Suprapubic skin (tissue), 4 donors: ENCODE measurements at regions not wholly inside any gene's neighbourhood (a gene's known extent, or its start where the extent isn't known, plus 50 kb on each side); places are given as distances from the start of the nearest gene placed in this dataset.
"Not testable (repeated sequence)": the region's sequence is repeated elsewhere in the genome, so short reads cannot be mapped to it uniquely, and the experiment has no call there.

ENCODE experiments used
- DNase-seq, 2 donors: peaks; one replicate each; pipeline ENCODE4 v3.0.0-alpha.2; 2019; ENCODE audit warnings: low spot score in 2 of 2
- H3K27ac ChIP-seq: fragments of 200-600 bp; sonication (generic); one replicate; pipeline ENCODE4 v1.5.1; 2019
- H3K27me3 ChIP-seq: fragments of 200-600 bp; sonication (generic); one replicate; pipeline ENCODE4 v1.5.1; 2019
- H3K36me3 ChIP-seq: fragments of 200-600 bp; sonication (generic); one replicate; pipeline ENCODE4 v1.5.1; 2019
- H3K4me1 ChIP-seq: fragments of 200-600 bp; sonication (generic); one replicate; pipeline ENCODE4 v1.5.1; 2019
- H3K4me3 ChIP-seq: fragments of 200-600 bp; sonication (generic); one replicate; pipeline ENCODE4 v1.5.1; 2019; ENCODE audit warnings: mild to moderate bottlenecking
- H3K9me3 ChIP-seq: fragments of 200-600 bp; sonication (generic); one replicate; pipeline ENCODE4 v1.5.1; 2019
- EP300 ChIP-seq: sonication (generic); formaldehyde crosslinking; IDR thresholded peaks from one replicate; pipeline ENCODE4 v1.6.1; 2017; ENCODE audit warnings: antibody characterized with exemption
- POLR2A ChIP-seq, 2 donors: fragments of 450-650 bp; IDR thresholded peaks; one replicate each; pipeline ENCODE4 v1.6.1; 2017; ENCODE audit warnings: antibody characterized with exemption in 2 of 2, mild to moderate bottlenecking in 2 of 2, moderate library complexity in 2 of 2
- POLR2AphosphoS5 ChIP-seq, 3 donors: sonication (generic); formaldehyde crosslinking; IDR thresholded peaks; one replicate each; pipeline ENCODE4 v1.6.1; 2017; ENCODE audit warnings: antibody characterized with exemption in 3 of 3
- WGBS: methylation state at CpG from one replicate; pipeline ENCODE4 v1.1.5; 2018; 5-methylcytosine and 5-hydroxymethylcytosine counted together
- TF ChIP-seq, protein P1 (sequence below), 2 donors: fragments of 200-600 bp in 1 of 2; fragments of 450-650 bp in 1 of 2; sonication (generic) in 1 of 2; IDR thresholded peaks; one replicate each; pipeline ENCODE4 v1.5.1; 2016 to 2019; ENCODE audit warnings: antibody characterized with exemption in 2 of 2, mild to moderate bottlenecking in 1 of 2, moderate library complexity in 1 of 2

DNA sequence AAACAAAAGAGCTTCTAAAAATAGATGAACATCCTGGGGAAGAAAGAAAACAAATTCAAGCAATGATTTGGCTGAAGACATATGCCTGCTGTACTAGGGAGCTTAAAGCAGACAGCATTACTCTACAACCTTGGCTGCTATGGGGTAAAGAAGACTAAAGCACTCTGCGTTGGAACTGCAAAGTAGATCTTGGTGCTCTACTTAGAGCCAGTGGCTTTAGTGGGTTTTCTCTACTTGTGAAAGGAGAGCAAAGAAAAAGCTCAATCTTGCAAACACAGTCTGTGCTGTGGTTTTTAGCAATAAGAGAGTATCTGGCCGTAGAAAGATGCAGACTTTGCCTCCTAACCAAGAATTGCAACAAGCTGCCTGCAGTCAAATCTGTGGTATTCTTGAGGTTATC, 334.7 kb upstream of the NDST3 start:
- Histone ChIP-seq H3K27me3 (no peaks in the 10 kb centered on the region), H3K4me3 (no peak overlapping the region), H3K4me1 (no peaks in the 10 kb centered on the region), H3K9me3 (no peaks in the 10 kb centered on the region), H3K27ac (no peak overlapping the region), H3K36me3 (no peaks in the 10 kb centered on the region)
- 85% methylated on average over 2 of the region's 2 CpGs for WGBS
- DNase-seq = no peak
- TF ChIP-seq EP300 = no peak
- TF ChIP-seq POLR2A (IDR thresholded peaks at IDR 0.05) = no peak
- TF ChIP-seq, protein P1, sequence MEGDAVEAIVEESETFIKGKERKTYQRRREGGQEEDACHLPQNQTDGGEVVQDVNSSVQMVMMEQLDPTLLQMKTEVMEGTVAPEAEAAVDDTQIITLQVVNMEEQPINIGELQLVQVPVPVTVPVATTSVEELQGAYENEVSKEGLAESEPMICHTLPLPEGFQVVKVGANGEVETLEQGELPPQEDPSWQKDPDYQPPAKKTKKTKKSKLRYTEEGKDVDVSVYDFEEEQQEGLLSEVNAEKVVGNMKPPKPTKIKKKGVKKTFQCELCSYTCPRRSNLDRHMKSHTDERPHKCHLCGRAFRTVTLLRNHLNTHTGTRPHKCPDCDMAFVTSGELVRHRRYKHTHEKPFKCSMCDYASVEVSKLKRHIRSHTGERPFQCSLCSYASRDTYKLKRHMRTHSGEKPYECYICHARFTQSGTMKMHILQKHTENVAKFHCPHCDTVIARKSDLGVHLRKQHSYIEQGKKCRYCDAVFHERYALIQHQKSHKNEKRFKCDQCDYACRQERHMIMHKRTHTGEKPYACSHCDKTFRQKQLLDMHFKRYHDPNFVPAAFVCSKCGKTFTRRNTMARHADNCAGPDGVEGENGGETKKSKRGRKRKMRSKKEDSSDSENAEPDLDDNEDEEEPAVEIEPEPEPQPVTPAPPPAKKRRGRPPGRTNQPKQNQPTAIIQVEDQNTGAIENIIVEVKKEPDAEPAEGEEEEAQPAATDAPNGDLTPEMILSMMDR (IDR thresholded peaks at IDR 0.05) = no peak
- TF ChIP-seq POLR2AphosphoS5 (IDR thresholded peaks at IDR 0.05) = no peak

DNA sequence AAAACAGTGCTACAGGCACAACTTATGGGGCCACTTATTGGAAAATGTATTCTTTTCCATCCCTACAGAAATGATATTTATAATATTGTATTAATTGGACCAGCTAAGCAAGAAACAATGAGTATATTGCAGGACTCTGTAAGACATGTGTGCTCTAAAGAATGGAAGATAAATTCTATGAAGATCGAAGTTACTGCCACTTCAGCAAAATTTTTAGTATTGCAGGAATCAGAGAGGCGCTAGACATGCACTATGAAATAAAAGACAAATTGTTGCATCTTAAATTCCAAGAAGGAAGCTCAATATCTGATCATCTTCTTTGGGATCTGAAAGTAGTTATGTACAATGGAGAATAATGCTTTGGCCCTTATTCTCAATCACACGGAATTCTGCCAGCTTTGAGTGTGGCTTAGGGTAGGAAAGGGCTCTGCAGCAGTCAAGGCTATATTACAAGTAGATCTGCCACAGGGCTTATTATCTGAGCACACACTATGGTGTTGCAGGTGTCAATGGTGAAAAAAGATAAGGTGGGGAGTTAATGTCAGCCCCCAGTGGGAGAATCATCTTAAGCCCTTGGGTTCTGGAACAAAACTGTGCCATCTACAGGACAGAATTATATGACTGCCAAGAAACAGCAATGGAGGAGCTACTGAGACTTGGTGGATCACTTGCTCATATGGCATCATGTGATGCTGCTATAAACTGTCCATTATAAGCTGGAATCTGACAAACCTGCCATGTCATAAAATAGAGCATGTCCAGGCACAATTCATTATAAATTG, 334.0 kb upstream of the NDST3 start:
- no peaks in the 10 kb centered on the region for H3K36me3 ChIP-seq
- TF ChIP-seq POLR2AphosphoS5 (IDR thresholded peaks at IDR 0.05) (no peak), POLR2A (IDR thresholded peaks at IDR 0.05) (no peak), EP300 (no peak)
- TF ChIP-seq, protein P1 (IDR thresholded peaks at IDR 0.05) = no peak
- H3K27me3 ChIP-seq = no peaks in the 10 kb centered on the region
- H3K4me1 ChIP-seq = no peaks in the 10 kb centered on the region
- no peak overlapping the region for H3K4me3 ChIP-seq
- DNase-seq = no peak
- H3K9me3 ChIP-seq = no peaks in the 10 kb centered on the region
- no peak overlapping the region for H3K27ac ChIP-seq
- WGBS = 82% methylated on average over 3 of the region's 3 CpGs

DNA sequence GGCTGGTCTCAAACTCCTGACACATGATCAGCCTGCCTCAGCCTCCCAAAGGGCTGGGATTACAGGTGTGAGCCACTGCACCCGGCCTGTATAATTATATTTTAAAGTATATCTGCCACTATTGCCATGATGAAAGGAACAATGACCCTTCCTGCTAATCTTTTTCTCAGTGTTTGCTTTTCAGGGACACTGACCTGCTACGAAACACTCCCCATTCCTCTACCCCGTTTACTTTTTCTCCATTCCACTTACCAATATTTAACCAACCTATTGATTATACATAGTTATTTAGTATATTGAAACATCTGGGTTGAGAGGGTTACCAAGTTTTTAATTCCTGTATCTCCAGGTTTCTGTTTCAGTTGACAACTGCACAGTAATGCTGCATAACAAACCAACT, 331.9 kb upstream of the NDST3 start:
- peaks cover 4% of the 10 kb centered on the region for H3K9me3 ChIP-seq
- WGBS = 86% methylated on average over 3 of the region's 3 CpGs
- TF ChIP-seq, protein P1 (IDR thresholded peaks at IDR 0.05) = no peak
- TF ChIP-seq POLR2A (IDR thresholded peaks at IDR 0.05) (no peak), POLR2AphosphoS5 (IDR thresholded peaks at IDR 0.05) (no peak), EP300 (no peak)
- no peaks in the 10 kb centered on the region for H3K36me3 ChIP-seq
- H3K27ac ChIP-seq = no peak overlapping the region
- H3K27me3 ChIP-seq = no peaks in the 10 kb centered on the region
- no peak for DNase-seq
- H3K4me1 ChIP-seq = no peaks in the 10 kb centered on the region
- no peak overlapping the region for H3K4me3 ChIP-seq

DNA sequence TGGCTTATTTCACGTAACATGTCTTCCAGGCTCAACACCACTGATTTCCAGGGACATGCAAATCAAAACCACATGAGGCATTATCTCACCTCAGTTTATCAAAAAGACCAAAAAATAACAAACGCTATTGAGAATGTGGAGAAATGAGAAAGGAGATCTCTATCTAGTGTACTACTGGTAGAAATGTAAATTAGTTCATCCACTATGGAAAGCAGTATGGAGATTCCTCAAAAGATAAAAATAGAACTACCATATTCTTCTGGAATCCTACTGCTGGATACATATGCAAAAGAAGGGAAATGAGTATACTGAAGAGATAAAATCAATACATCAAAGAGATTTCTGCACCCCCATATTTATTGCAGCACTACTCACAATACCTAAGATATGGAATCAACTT, 329.6 kb upstream of the NDST3 start:
- no peak overlapping the region for H3K27ac ChIP-seq
- no peaks in the 10 kb centered on the region for H3K27me3 ChIP-seq
- 57% methylated on average over 2 of the region's 2 CpGs for WGBS
- no peak overlapping the region for H3K4me3 ChIP-seq
- TF ChIP-seq, protein P1 (IDR thresholded peaks at IDR 0.05) = no peak
- TF ChIP-seq EP300 (no peak), POLR2A (IDR thresholded peaks at IDR 0.05) (no peak), POLR2AphosphoS5 (IDR thresholded peaks at IDR 0.05) (no peak)
- H3K9me3 ChIP-seq = peaks cover 9% of the 10 kb centered on the region
- no peak for DNase-seq
- H3K4me1 ChIP-seq = no peaks in the 10 kb centered on the region
- no peaks in the 10 kb centered on the region for H3K36me3 ChIP-seq

DNA sequence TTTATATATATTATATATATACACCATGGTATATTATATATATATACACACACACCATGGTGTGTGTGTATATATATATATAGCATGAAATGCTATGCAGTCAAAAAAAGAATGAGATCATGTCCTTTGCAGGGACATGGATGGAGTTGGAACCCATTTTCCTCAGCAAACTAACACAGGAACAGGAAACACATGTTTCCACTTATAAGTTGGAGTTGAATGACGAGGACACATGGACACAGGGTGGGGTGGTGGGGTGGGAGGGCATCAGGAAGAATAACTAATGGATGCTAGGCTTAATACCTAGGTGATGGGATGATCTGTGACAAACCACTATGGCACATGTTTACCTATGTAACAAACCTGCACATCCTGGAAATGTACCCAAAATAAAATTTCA, 293.6 kb upstream of the NDST3 start:
- WGBS = 30% methylated on average over 1 of the region's 1 CpG

DNA sequence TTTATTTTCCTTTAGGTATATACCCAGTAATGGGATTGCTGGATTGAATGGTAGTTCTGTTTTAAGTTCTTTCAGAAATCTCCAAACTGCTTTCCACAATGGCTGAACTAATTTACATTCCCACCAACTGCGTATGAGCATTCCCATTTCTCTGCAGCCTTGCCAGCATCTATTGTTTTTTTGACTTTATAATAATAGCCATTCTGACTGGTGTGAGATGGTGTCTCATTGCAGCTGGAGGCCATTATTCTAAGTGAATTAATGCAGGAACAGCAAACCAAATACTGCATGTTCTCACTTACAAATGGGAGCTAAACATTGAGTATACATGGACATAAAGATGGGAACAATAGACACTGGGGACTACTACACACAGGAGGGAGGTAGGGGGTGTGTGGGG, 288.9 kb upstream of the NDST3 start:
- WGBS = 0% methylated on average over 1 of the region's 1 CpG
- H3K36me3 ChIP-seq, H3K4me3 ChIP-seq, DNase-seq, H3K4me1 ChIP-seq, H3K9me3 ChIP-seq, H3K27me3 ChIP-seq, H3K27ac ChIP-seq: not testable (repeated sequence)

More for the DNA sequence above, 293.6 kb upstream of the NDST3 start:
- Histone ChIP-seq H3K4me1 (no peaks in the 10 kb centered on the region), H3K4me3 (no peak overlapping the region), H3K36me3 (no peaks in the 10 kb centered on the region), H3K27me3 (no peaks in the 10 kb centered on the region), H3K27ac (no peak overlapping the region), H3K9me3 (no peaks in the 10 kb centered on the region)
- TF ChIP-seq, protein P1 (IDR thresholded peaks at IDR 0.05) = no peak
- TF ChIP-seq POLR2AphosphoS5 (IDR thresholded peaks at IDR 0.05) (no peak), POLR2A (IDR thresholded peaks at IDR 0.05) (no peak)
- no peak for DNase-seq
